Ishikawa (cell line): ENCODE measurements at regions not wholly inside any gene's neighbourhood (a gene's known extent, or its start where the extent isn't known, plus 50 kb on each side); places are given as distances from the start of the nearest gene placed in this dataset.

Experiments
- CEBPB ChIP-seq: IDR thresholded peaks from 2 replicates; pipeline ENCODE4 v1.6.1; 2012
- CREB1 ChIP-seq: IDR thresholded peaks from 2 replicates; pipeline ENCODE4 v1.6.1; 2012; ENCODE audit warnings: low read depth
- EGR1 ChIP-seq: IDR thresholded peaks from 2 replicates; pipeline ENCODE4 v1.6.1; 2012
- EP300 ChIP-seq: IDR thresholded peaks from 2 replicates; pipeline ENCODE4 v1.6.1; 2012; ENCODE audit warnings: borderline replicate concordance
- FOXM1 ChIP-seq: IDR thresholded peaks from 2 replicates; pipeline ENCODE4 v1.6.1; 2012; ENCODE audit warnings: low read depth, borderline replicate concordance
- NFIC ChIP-seq: IDR thresholded peaks from 2 replicates; pipeline ENCODE4 v1.6.1; 2012
- RAD21 ChIP-seq: IDR thresholded peaks from 2 replicates; pipeline ENCODE4 v1.6.1; 2012; ENCODE audit warnings: low read depth
- REST ChIP-seq: IDR thresholded peaks from 2 replicates; pipeline ENCODE4 v1.6.1; 2012; ENCODE audit warnings: low read depth, mild to moderate bottlenecking
- TAF1 ChIP-seq: IDR thresholded peaks from 2 replicates; pipeline ENCODE4 v1.6.1; 2012; ENCODE audit warnings: low read depth, mild to moderate bottlenecking
- TCF12 ChIP-seq: IDR thresholded peaks from 2 replicates; pipeline ENCODE4 v1.6.1; 2012; ENCODE audit warnings: low read depth
- TEAD4 ChIP-seq: IDR thresholded peaks from 2 replicates; pipeline ENCODE4 v1.6.1; 2012
- YY1 ChIP-seq: IDR thresholded peaks from 2 replicates; pipeline ENCODE4 v1.6.1; 2012; ENCODE audit warnings: low read depth
- ZBTB7A ChIP-seq: IDR thresholded peaks from 2 replicates; pipeline ENCODE4 v1.6.1; 2012; ENCODE audit warnings: low read depth
- TF ChIP-seq, protein P1 (sequence below): IDR thresholded peaks from 2 replicates; pipeline ENCODE4 v1.6.1; 2012
- TF ChIP-seq, protein P2 (sequence below): IDR thresholded peaks from 2 replicates; pipeline ENCODE4 v1.6.1; 2012

DNA sequence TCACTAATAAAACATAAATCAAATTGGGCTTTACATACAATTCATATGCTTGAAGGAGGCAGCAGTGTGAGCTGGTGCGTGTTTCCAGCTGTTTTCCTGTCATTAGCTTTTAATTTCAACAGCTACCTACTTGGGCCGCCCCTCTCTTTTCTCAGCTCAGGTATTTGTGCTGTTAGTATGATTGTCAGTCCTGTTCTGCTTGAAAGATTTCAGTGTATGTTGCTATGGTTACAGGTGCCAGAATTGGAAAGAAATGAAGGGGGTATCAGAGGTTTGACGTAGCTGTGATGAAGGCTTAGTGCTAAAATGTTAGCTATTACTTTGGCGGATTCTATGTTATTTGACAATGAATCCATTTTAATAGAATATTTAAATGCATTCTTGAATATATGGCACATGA is 440.3 kb downstream of the ZIC3 start:
- TF ChIP-seq, protein P1, sequence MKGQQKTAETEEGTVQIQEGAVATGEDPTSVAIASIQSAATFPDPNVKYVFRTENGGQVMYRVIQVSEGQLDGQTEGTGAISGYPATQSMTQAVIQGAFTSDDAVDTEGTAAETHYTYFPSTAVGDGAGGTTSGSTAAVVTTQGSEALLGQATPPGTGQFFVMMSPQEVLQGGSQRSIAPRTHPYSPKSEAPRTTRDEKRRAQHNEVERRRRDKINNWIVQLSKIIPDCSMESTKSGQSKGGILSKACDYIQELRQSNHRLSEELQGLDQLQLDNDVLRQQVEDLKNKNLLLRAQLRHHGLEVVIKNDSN, result no peak
- TF ChIP-seq TAF1 (no peak), CREB1 (no peak), RAD21 (no peak), REST (no peak), ZBTB7A (no peak), NFIC (no peak), CEBPB (no peak), EGR1 (no peak), YY1 (no peak), TEAD4 (no peak), TCF12 (no peak), EP300 (no peak), FOXM1 (no peak)
- TF ChIP-seq, protein P2, sequence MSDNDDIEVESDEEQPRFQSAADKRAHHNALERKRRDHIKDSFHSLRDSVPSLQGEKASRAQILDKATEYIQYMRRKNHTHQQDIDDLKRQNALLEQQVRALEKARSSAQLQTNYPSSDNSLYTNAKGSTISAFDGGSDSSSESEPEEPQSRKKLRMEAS, result no peak

DNA sequence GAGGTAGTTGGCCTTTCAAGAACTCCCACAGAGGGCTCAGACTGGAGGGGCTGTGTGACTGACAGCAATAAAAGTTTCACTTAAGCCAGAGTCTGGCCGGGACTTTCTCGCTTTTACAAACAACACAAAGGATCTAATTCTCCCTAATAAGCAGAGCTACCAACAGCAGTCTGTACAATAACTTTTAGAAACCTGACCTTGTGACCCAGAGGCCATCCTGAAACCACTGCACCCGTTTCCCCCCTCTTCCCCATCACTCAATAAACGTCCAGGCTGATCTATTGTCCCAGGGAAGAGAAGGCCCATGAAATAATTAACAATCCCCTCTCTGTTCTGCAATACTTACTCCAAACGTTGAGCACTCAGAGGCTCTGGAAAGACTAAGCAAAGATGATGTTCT is 442.4 kb downstream of the ZIC3 start:
- TF ChIP-seq FOXM1 (no peak), RAD21 (no peak), TAF1 (no peak), TEAD4 (no peak), CREB1 (no peak), ZBTB7A (no peak), REST (no peak), EP300 (no peak), YY1 (no peak), TCF12 (no peak), NFIC (no peak), EGR1 (no peak), CEBPB (no peak)
- TF ChIP-seq, protein P2, result no peak
- TF ChIP-seq, protein P1, result no peak

- TF ChIP-seq TAF1, result no peak
- TF ChIP-seq ZBTB7A, result no peak
- TF ChIP-seq RAD21, result no peak
- TF ChIP-seq REST, result no peak
- no peak for TF ChIP-seq YY1
- TF ChIP-seq, protein P2, result no peak
- no peak for TF ChIP-seq CEBPB
- TF ChIP-seq TEAD4, result no peak
- no peak for TF ChIP-seq NFIC
- no peak for TF ChIP-seq EGR1
- no peak for TF ChIP-seq TCF12
These were observed 445.5 kb downstream of the ZIC3 start for GRCh38 chrX:138011468-138011867.

- TF ChIP-seq RAD21 (no peak), NFIC (no peak), YY1 (no peak), EGR1 (no peak)
- TF ChIP-seq, protein P1, result no peak
- TF ChIP-seq, protein P2, result no peak
These were observed 448.6 kb downstream of the ZIC3 start for GRCh38 chrX:138014577-138014976.
